ENCODE measurements at regions not wholly inside any gene's neighbourhood (a gene's known extent, or its start where the extent isn't known, plus 50 kb on each side); places are given as distances from the start of the nearest gene placed in this dataset.

- Histone ChIP-seq H3F3A (ENCODE audit: insufficient read depth, low read length) (no peaks in the 10 kb centered on the region), H3K4me2 (ENCODE audit: low read length) (no peak overlapping the region), H3K9me2 (ENCODE audit: low read depth, low read length) (no peaks in the 10 kb centered on the region), H3K9me3 (ENCODE audit: low read length) (no peaks in the 10 kb centered on the region), H3K27ac (ENCODE audit: low read depth, low read length, poor library complexity, severe bottlenecking) (no peak overlapping the region), H3K4me3 (ENCODE audit: low read depth, low read length, poor library complexity, severe bottlenecking) (no peak overlapping the region), H4K20me1 (ENCODE audit: insufficient read depth, low read length) (no peaks in the 10 kb centered on the region), H3K4me1 (ENCODE audit: insufficient read depth, low read length, severe bottlenecking) (no peaks in the 10 kb centered on the region), H3K27me3 (ENCODE audit: insufficient read depth, low read length) (no peaks in the 10 kb centered on the region), H3K79me2 (ENCODE audit: insufficient read depth, low read length) (no peaks in the 10 kb centered on the region), H2AFZ (ENCODE audit: low read length) (no peak overlapping the region), H3K36me3 (ENCODE audit: insufficient read depth, low read length) (no peaks in the 10 kb centered on the region), H3K9ac (ENCODE audit: low read length) (no peak overlapping the region)
- TF ChIP-seq EZH2 (IDR thresholded peaks at IDR 0.05; ENCODE audit: borderline replicate concordance, low read length) (no peak), CTCF (IDR thresholded peaks at IDR 0.05; ENCODE audit: low read length) (no peak)
Observed at GRCh38 chr14:52155651-52156213, 86.9 kb upstream of the NID2 start.

GRCh38 chr14:52154992-52155650, 86.3 kb upstream of the NID2 start:
- no peak overlapping the region for H3K4me2 ChIP-seq (ENCODE audit: low read length)
- no peaks in the 10 kb centered on the region for H3K27me3 ChIP-seq (ENCODE audit: insufficient read depth, low read length)

GRCh38 chr14:52153939-52154338, 85.1 kb upstream of the NID2 start:
- H4K20me1 ChIP-seq (ENCODE audit: insufficient read depth, low read length): no peaks in the 10 kb centered on the region
- H3K4me3 ChIP-seq (ENCODE audit: low read depth, low read length, poor library complexity, severe bottlenecking): no peak overlapping the region
- no peaks in the 10 kb centered on the region for H3K36me3 ChIP-seq (ENCODE audit: insufficient read depth, low read length)
- no peaks in the 10 kb centered on the region for H3K9me2 ChIP-seq (ENCODE audit: low read depth, low read length)
- H3K27me3 ChIP-seq (ENCODE audit: insufficient read depth, low read length): no peaks in the 10 kb centered on the region
- TF ChIP-seq CTCF (IDR thresholded peaks at IDR 0.05; ENCODE audit: low read length) (no peak), EZH2 (IDR thresholded peaks at IDR 0.05; ENCODE audit: borderline replicate concordance, low read length) (no peak)
- H3K79me2 ChIP-seq (ENCODE audit: insufficient read depth, low read length): no peaks in the 10 kb centered on the region
- H2AFZ ChIP-seq (ENCODE audit: low read length): no peak overlapping the region
- H3K4me2 ChIP-seq (ENCODE audit: low read length): no peak overlapping the region
- no peak overlapping the region for H3K9ac ChIP-seq (ENCODE audit: low read length)
- no peaks in the 10 kb centered on the region for H3K4me1 ChIP-seq (ENCODE audit: insufficient read depth, low read length, severe bottlenecking)
- no peak overlapping the region for H3K27ac ChIP-seq (ENCODE audit: low read depth, low read length, poor library complexity, severe bottlenecking)
- H3K9me3 ChIP-seq (ENCODE audit: low read length): no peaks in the 10 kb centered on the region
- no peaks in the 10 kb centered on the region for H3F3A ChIP-seq (ENCODE audit: insufficient read depth, low read length)

More at GRCh38 chr14:52154992-52155650, 86.3 kb upstream of the NID2 start:
- Histone ChIP-seq H3K36me3 (ENCODE audit: insufficient read depth, low read length) (no peaks in the 10 kb centered on the region), H3K4me1 (ENCODE audit: insufficient read depth, low read length, severe bottlenecking) (no peaks in the 10 kb centered on the region), H2AFZ (ENCODE audit: low read length) (no peak overlapping the region), H3K27ac (ENCODE audit: low read depth, low read length, poor library complexity, severe bottlenecking) (no peak overlapping the region), H3K79me2 (ENCODE audit: insufficient read depth, low read length) (no peaks in the 10 kb centered on the region), H3K9ac (ENCODE audit: low read length) (no peak overlapping the region), H3K9me3 (ENCODE audit: low read length) (no peaks in the 10 kb centered on the region), H3K4me3 (ENCODE audit: low read depth, low read length, poor library complexity, severe bottlenecking) (no peak overlapping the region), H3K9me2 (ENCODE audit: low read depth, low read length) (no peaks in the 10 kb centered on the region), H3F3A (ENCODE audit: insufficient read depth, low read length) (no peaks in the 10 kb centered on the region), H4K20me1 (ENCODE audit: insufficient read depth, low read length) (no peaks in the 10 kb centered on the region)
- TF ChIP-seq EZH2 (IDR thresholded peaks at IDR 0.05; ENCODE audit: borderline replicate concordance, low read length): no peak
- TF ChIP-seq CTCF (IDR thresholded peaks at IDR 0.05; ENCODE audit: low read length): no peak

Measured in OCI-LY1 (cell line).